SK-N-MC (cell line): ENCODE measurements at regions not wholly inside any gene's neighbourhood (a gene's known extent, or its start where the extent isn't known, plus 50 kb on each side); places are given as distances from the start of the nearest gene placed in this dataset.

Source experiments
- EZH2 ChIP-seq: fragments of 200-600 bp; sonication (generic); IDR thresholded peaks from one replicate; pipeline ENCODE4 v1.6.1; 2017; ENCODE audit warnings: antibody characterized with exemption
- FOXP2 ChIP-seq: optimal IDR thresholded peaks from 2 replicates; pipeline ENCODE3; 2011; ENCODE audit warnings: mild to moderate bottlenecking, moderate library complexity; ENCODE audit not compliant: insufficient read depth; ENCODE audit errors: extremely low read length, control extremely low read depth
- POLR2AphosphoS5 ChIP-seq: IDR thresholded peaks from 2 replicates; pipeline ENCODE4 v1.6.1; 2012; ENCODE audit warnings: mild to moderate bottlenecking, low read depth, low read length, borderline replicate concordance

- TF ChIP-seq EZH2 (no peak), FOXP2 (no peak), POLR2AphosphoS5 (no peak)
These were observed 518.1 kb downstream of the TRIML1 start for GRCh38 chr4:188657365-188657764.
